ENCODE measurements at regions not wholly inside any gene's neighbourhood (a gene's known extent, or its start where the extent isn't known, plus 50 kb on each side); places are given as distances from the start of the nearest gene placed in this dataset.

GRCh38 chr17:77366206-77366557 lies 225.4 kb downstream of the SEC14L1 start:
- no peak for DNase-seq

GRCh38 chr17:77366558-77367245 lies 225.9 kb downstream of the SEC14L1 start:
- DNase-seq = no peak

GRCh38 chr17:77369544-77369971 lies 228.8 kb downstream of the SEC14L1 start:
- no peak for DNase-seq

- DNase-seq = no peak
These were observed 229.8 kb downstream of the SEC14L1 start for GRCh38 chr17:77370586-77370985.

- DNase-seq = no peak
These were observed 230.5 kb downstream of the SEC14L1 start for GRCh38 chr17:77371117-77371887.

GRCh38 chr17:77371888-77372443 lies 231.2 kb downstream of the SEC14L1 start:
- DNase-seq = peak; percentile 12

- DNase-seq = peak; percentile 47
These were observed 231.9 kb downstream of the SEC14L1 start for GRCh38 chr17:77372444-77373298.

GRCh38 chr17:77373299-77374169 lies 232.8 kb downstream of the SEC14L1 start:
- DNase-seq = peak; percentile 12

GRCh38 chr17:77374170-77374936 lies 233.6 kb downstream of the SEC14L1 start:
- DNase-seq = peak; percentile 70

- peak; percentile 12 for DNase-seq
These were observed 234.5 kb downstream of the SEC14L1 start for GRCh38 chr17:77375108-77375916.

GRCh38 chr17:77375917-77376651 lies 235.3 kb downstream of the SEC14L1 start:
- peak; percentile 74 for DNase-seq

- no peak for DNase-seq
These were observed 236.3 kb downstream of the SEC14L1 start for GRCh38 chr17:77376795-77377709.

GRCh38 chr17:77377710-77378235 lies 237.0 kb downstream of the SEC14L1 start:
- DNase-seq = no peak

GRCh38 chr17:77378318-77379064 lies 237.7 kb downstream of the SEC14L1 start:
- no peak for DNase-seq

GRCh38 chr17:77379065-77379428 lies 238.3 kb downstream of the SEC14L1 start:
- DNase-seq = no peak

- no peak for DNase-seq
These were observed 239.1 kb downstream of the SEC14L1 start for GRCh38 chr17:77379832-77380231.

GRCh38 chr17:77380395-77381184 lies 239.8 kb downstream of the SEC14L1 start:
- DNase-seq = no peak

Measured in stimulated activated CD4-positive, alpha-beta T cell treated with anti-CD3 and anti-CD28 coated beads, Interleukin-4, amount 100 ng/mL, for 24 hours (primary cell).